ENCODE measurements at regions not wholly inside any gene's neighbourhood (a gene's known extent, or its start where the extent isn't known, plus 50 kb on each side); places are given as distances from the start of the nearest gene placed in this dataset.

- H3K27me3 ChIP-seq = no peaks in the 10 kb centered on the region
- no peak for TF ChIP-seq EP300 (IDR thresholded peaks at IDR 0.05)
- TF ChIP-seq POLR2A (IDR thresholded peaks at IDR 0.05) = no peak
- TF ChIP-seq, protein P1, sequence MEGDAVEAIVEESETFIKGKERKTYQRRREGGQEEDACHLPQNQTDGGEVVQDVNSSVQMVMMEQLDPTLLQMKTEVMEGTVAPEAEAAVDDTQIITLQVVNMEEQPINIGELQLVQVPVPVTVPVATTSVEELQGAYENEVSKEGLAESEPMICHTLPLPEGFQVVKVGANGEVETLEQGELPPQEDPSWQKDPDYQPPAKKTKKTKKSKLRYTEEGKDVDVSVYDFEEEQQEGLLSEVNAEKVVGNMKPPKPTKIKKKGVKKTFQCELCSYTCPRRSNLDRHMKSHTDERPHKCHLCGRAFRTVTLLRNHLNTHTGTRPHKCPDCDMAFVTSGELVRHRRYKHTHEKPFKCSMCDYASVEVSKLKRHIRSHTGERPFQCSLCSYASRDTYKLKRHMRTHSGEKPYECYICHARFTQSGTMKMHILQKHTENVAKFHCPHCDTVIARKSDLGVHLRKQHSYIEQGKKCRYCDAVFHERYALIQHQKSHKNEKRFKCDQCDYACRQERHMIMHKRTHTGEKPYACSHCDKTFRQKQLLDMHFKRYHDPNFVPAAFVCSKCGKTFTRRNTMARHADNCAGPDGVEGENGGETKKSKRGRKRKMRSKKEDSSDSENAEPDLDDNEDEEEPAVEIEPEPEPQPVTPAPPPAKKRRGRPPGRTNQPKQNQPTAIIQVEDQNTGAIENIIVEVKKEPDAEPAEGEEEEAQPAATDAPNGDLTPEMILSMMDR (IDR thresholded peaks at IDR 0.05) = no peak
- H3K4me3 ChIP-seq = no peak overlapping the region
- H3K36me3 ChIP-seq = no peaks in the 10 kb centered on the region
- H3K27ac ChIP-seq = no peak overlapping the region
- DNase-seq (ENCODE audit: low spot score in 2 of 2) = no peak
- no peaks in the 10 kb centered on the region for H3K4me1 ChIP-seq
- H3K9me3 ChIP-seq = no peaks in the 10 kb centered on the region
- 68 to 70% methylated on average over 3 of the region's 3 CpGs for WGBS, 2 donors
Observed at GRCh38 chr18:51765606-51766360, 568.3 kb upstream of the MEX3C start.

DNA sequence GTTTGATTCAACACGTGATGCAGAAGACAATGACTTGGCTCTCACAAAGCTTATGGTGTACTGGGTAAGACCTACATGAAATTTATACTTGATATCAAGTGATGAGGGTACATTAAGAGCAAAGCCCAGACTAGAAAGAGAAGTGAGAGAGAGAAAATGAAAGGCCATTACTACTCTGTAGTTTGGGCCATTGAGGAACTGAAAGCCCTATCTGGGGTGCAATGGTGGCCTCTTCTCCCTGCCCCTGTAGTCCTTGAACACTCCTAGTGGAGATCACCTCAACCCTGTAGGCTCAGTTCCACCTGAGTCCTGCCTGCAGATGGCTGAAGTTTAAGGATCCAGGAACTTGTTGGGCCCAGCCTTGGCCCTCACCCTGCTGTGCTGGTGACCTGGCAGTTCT is 569.8 kb upstream of the MEX3C start:
- TF ChIP-seq, protein P1 (IDR thresholded peaks at IDR 0.05) = no peak
- TF ChIP-seq EP300 (IDR thresholded peaks at IDR 0.05) = no peak
- no peak for TF ChIP-seq POLR2A (IDR thresholded peaks at IDR 0.05)
- no peak for DNase-seq (ENCODE audit: low spot score in 2 of 2)
- WGBS, 2 donors = 65 to 75% methylated on average over 1 of the region's 1 CpG

GRCh38 chr18:51778115-51778514 is 561.9 kb upstream of the DCC start:
- Histone ChIP-seq H3K4me1 (no peaks in the 10 kb centered on the region), H3K27me3 (no peaks in the 10 kb centered on the region), H3K9me3 (no peaks in the 10 kb centered on the region), H3K27ac (no peak overlapping the region), H3K36me3 (no peaks in the 10 kb centered on the region), H3K4me3 (no peak overlapping the region)
- DNase-seq (ENCODE audit: low spot score in 2 of 2) = no peak
- WGBS, 2 donors = 82 to 83% methylated on average over 4 of the region's 4 CpGs
- TF ChIP-seq, protein P1 (IDR thresholded peaks at IDR 0.05) = no peak
- no peak for TF ChIP-seq POLR2A (IDR thresholded peaks at IDR 0.05)
- TF ChIP-seq EP300 (IDR thresholded peaks at IDR 0.05) = no peak

More for the DNA sequence above, 569.8 kb upstream of the MEX3C start:
- H3K27me3 ChIP-seq = no peaks in the 10 kb centered on the region
- no peaks in the 10 kb centered on the region for H3K36me3 ChIP-seq
- H3K4me3 ChIP-seq = no peak overlapping the region
- H3K9me3 ChIP-seq = no peaks in the 10 kb centered on the region
- no peak overlapping the region for H3K27ac ChIP-seq
- no peaks in the 10 kb centered on the region for H3K4me1 ChIP-seq

- no peak overlapping the region for H3K4me3 ChIP-seq
- 15 to 31% methylated on average over 1 of the region's 1 CpG for WGBS, 2 donors
- no peaks in the 10 kb centered on the region for H3K36me3 ChIP-seq
- no peaks in the 10 kb centered on the region for H3K4me1 ChIP-seq
- DNase-seq (ENCODE audit: low spot score in 2 of 2) = no peak
- no peak for TF ChIP-seq EP300 (IDR thresholded peaks at IDR 0.05)
- no peak for TF ChIP-seq POLR2A (IDR thresholded peaks at IDR 0.05)
- TF ChIP-seq, protein P1 (IDR thresholded peaks at IDR 0.05) = no peak
- H3K9me3 ChIP-seq = no peaks in the 10 kb centered on the region
- H3K27ac ChIP-seq = no peak overlapping the region
- H3K27me3 ChIP-seq = no peaks in the 10 kb centered on the region
Observed at GRCh38 chr18:51789871-51790270, 550.1 kb upstream of the DCC start.

DNA sequence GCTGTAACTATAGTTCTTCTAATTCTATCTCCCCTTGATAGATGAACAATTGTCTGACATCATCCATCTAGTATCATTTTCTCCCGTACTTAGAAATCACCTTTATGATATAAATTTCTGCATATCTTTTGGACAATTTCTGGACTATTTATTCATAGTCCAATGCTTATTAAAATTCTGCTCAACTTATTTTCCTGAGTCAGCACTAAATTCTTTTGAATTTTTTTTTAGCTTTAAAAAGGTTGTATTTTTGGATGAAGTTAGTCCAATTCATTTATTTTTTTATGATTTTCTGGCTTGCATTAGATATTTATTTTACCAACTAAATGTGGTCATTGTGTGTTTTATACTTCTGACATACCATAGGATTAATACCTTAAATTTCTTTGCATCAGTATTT is 538.5 kb upstream of the DCC start:
- Histone ChIP-seq H3K27me3 (no peaks in the 10 kb centered on the region), H3K9me3 (no peaks in the 10 kb centered on the region), H3K36me3 (no peaks in the 10 kb centered on the region), H3K4me1 (no peaks in the 10 kb centered on the region), H3K4me3 (no peak overlapping the region), H3K27ac (no peak overlapping the region)
- WGBS, 2 donors = 76 to 83% methylated on average over 1 of the region's 1 CpG
- TF ChIP-seq POLR2A (IDR thresholded peaks at IDR 0.05) (no peak), EP300 (IDR thresholded peaks at IDR 0.05) (no peak)
- TF ChIP-seq, protein P1 (IDR thresholded peaks at IDR 0.05) = no peak
- no peak for DNase-seq (ENCODE audit: low spot score in 2 of 2)
